ENCODE measurements at regions not wholly inside any gene's neighbourhood (a gene's known extent, or its start where the extent isn't known, plus 50 kb on each side); places are given as distances from the start of the nearest gene placed in this dataset.

DNA sequence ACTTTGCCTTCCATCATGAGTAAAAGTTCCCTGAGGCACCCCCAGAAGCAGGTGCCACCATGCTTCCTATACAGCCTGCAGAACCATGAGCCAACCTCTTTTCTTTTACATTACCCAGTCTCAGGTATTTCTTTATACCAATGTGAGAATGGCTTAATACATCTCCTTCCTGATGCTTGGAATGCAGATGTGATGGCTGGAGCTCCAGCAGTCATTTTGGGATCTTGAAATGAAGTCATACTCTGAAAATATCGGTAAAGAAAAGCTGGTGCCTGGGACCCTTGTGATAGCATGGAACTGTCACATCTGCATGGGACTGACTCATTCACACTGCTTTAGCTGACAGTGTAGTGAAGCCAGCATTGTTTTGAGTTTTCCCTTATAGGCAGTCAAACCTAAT lies 634.5 kb upstream of the NRP1 start:
- no peaks in the 10 kb centered on the region for H3K4me1 ChIP-seq
- DNase-seq, result no peak
- no peak for ATAC-seq
- TF ChIP-seq, protein P1, sequence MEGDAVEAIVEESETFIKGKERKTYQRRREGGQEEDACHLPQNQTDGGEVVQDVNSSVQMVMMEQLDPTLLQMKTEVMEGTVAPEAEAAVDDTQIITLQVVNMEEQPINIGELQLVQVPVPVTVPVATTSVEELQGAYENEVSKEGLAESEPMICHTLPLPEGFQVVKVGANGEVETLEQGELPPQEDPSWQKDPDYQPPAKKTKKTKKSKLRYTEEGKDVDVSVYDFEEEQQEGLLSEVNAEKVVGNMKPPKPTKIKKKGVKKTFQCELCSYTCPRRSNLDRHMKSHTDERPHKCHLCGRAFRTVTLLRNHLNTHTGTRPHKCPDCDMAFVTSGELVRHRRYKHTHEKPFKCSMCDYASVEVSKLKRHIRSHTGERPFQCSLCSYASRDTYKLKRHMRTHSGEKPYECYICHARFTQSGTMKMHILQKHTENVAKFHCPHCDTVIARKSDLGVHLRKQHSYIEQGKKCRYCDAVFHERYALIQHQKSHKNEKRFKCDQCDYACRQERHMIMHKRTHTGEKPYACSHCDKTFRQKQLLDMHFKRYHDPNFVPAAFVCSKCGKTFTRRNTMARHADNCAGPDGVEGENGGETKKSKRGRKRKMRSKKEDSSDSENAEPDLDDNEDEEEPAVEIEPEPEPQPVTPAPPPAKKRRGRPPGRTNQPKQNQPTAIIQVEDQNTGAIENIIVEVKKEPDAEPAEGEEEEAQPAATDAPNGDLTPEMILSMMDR (IDR thresholded peaks at IDR 0.05), result no peak
- H3K27me3 ChIP-seq (ENCODE audit: insufficient read depth in 3 of 3, low read length in 2 of 3), result no peaks in the 10 kb centered on the region
- no peaks in the 10 kb centered on the region for H3K36me3 ChIP-seq (ENCODE audit: insufficient read depth in 1 of 2, low read depth in 1 of 2)
- no peak overlapping the region for H3K4me3 ChIP-seq
- H3K27ac ChIP-seq, result no peak overlapping the region
- no peaks in the 10 kb centered on the region for H3K9me3 ChIP-seq
- WGBS, 3 donors, result 94 to 100% (median 96%) methylated on average over 1 of the region's 1 CpG
- intact Hi-C loops (cut with DNase I), result no loop called here

DNA sequence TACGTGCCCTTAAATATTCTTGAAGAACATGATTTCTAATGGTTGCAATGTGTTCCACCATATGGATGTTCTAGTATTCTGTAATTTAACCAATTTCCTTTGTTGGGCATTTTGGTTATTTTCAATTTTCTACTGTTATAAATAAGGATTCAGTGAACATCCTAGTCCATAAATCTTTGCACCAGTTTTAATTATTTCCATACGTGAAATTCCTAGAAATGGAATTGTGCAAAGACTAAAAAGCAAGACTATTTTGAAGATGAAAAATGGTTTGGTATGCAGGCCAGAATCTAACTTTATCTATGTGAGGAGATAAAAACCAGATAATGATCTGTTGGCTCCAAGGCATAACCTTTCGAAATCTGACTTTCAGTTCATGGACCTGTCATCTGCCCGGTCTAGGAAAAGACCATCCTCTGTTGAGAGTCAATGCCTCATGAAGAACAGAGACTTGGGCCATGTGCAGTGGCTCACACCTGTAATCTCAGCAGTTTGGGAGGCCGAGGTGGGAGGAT lies 633.2 kb upstream of the NRP1 start:
- Histone ChIP-seq H3K27me3 (ENCODE audit: insufficient read depth in 3 of 3, low read length in 2 of 3) (no peaks in the 10 kb centered on the region), H3K4me1 (no peaks in the 10 kb centered on the region), H3K27ac (no peak overlapping the region), H3K36me3 (ENCODE audit: insufficient read depth in 1 of 2, low read depth in 1 of 2) (no peaks in the 10 kb centered on the region), H3K9me3 (no peaks in the 10 kb centered on the region), H3K4me3 (no peak overlapping the region)
- intact Hi-C loops (cut with DNase I), result no loop called here
- no peak for DNase-seq
- 91 to 95% (median 95%) methylated on average over 5 of the region's 5 CpGs for WGBS, 3 donors
- TF ChIP-seq, protein P1 (IDR thresholded peaks at IDR 0.05), result no peak
- ATAC-seq, result no peak

DNA sequence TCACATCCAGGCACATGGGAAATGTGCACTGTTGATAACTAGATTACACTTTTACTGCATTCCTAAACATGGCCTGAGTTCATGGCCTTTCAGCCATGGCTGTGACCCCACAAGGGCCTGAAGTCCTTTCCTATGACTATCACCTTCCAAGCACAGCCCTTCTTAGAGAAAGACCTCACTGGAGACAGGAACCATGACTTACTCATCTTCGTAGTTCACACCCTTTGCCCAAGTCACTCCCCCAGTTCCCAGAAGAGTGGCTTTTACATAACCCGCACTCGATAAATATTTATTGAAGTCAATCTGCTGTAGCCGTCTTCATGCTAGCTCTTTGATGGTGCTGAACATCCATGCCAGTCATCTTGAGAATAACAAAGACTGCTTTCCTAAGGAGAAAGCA lies 632.5 kb upstream of the NRP1 start:
- ATAC-seq (no peak), DNase-seq (no peak)
- Histone ChIP-seq H3K27ac (no peak overlapping the region), H3K4me1 (no peaks in the 10 kb centered on the region), H3K36me3 (ENCODE audit: insufficient read depth in 1 of 2, low read depth in 1 of 2) (no peaks in the 10 kb centered on the region), H3K27me3 (ENCODE audit: insufficient read depth in 3 of 3, low read length in 2 of 3) (no peaks in the 10 kb centered on the region), H3K4me3 (no peak overlapping the region), H3K9me3 (no peaks in the 10 kb centered on the region)
- intact Hi-C loops (cut with DNase I), result no loop called here
- 95 to 99% (median 96%) methylated on average over 4 of the region's 4 CpGs for WGBS, 3 donors
- TF ChIP-seq, protein P1 (IDR thresholded peaks at IDR 0.05), result no peak

DNA sequence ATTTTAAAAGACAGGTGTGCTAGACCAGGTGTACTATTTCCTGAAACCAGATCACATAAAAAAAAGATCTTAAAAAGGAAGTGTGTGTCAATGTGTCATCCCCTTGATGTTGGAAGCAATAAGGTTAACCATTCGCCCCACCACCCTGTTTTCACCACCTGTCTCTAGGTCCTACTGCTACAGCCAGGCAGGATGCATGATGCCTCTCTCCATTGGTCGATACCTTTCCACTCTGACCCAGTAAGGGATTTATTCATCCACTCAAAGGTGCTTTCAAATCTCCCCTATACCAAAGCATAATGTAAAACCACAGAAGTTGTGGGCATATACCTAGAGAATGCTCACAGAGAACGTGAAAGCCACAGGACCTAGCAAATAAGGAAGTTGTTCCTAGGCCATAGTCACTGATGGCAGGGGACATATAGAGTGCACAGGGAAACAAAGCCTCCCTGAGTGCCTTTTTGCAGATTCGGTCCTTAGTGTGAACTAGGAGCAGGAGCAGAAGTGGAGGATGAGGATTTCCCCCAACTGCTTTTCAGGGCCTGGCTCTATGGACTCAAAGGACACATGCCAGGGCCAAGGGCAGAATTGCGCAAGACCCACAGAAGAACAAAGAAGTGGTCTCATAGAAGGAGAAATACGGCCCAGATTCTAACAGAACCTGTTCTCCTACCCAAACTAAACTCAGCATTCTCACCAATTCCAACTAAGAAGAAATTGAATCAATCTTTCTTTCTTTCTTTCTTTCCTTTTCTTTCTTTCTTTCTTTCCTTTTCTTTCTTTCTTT lies 631.5 kb upstream of the NRP1 start:
- no peak for DNase-seq
- intact Hi-C loops (cut with DNase I), result no loop called here

More for the DNA sequence above, 631.5 kb upstream of the NRP1 start:
- Histone ChIP-seq H3K9me3 (no peaks in the 10 kb centered on the region), H3K27ac (no peak overlapping the region), H3K36me3 (ENCODE audit: insufficient read depth in 1 of 2, low read depth in 1 of 2) (no peaks in the 10 kb centered on the region), H3K4me1 (no peaks in the 10 kb centered on the region), H3K27me3 (ENCODE audit: insufficient read depth in 3 of 3, low read length in 2 of 3) (no peaks in the 10 kb centered on the region), H3K4me3 (no peak overlapping the region)
- no peak for ATAC-seq
- WGBS, 3 donors, result 81 to 88% (median 82%) methylated on average over 6 of the region's 6 CpGs
- TF ChIP-seq, protein P1 (IDR thresholded peaks at IDR 0.05), result no peak

Measured in psoas muscle (tissue), 7 donors.